Tibial artery (tissue), 4 donors: ENCODE measurements at regions not wholly inside any gene's neighbourhood (a gene's known extent, or its start where the extent isn't known, plus 50 kb on each side); places are given as distances from the start of the nearest gene placed in this dataset.

ENCODE experiments used
- DNase-seq, 2 donors: peaks; one replicate each; pipeline ENCODE4 v3.0.0-alpha.2; 2019
- H3K27ac ChIP-seq, 2 donors: fragments of 200-600 bp; sonication (generic) in 1 of 2; 1 replicate in 1 of 2; 2 replicates in 1 of 2; pipeline ENCODE4 v1.5.1; 2018 to 2019; ENCODE audit warnings: mild to moderate bottlenecking in 1 of 2
- H3K27me3 ChIP-seq, 2 donors: fragments of 200-600 bp; sonication (generic) in 1 of 2; one replicate each; pipeline versions ENCODE4 v1.5.1 to v1.6.0; 2016 to 2019
- H3K36me3 ChIP-seq, 3 donors: fragments of 200-600 bp; sonication (generic) in 2 of 3; one replicate each; pipeline ENCODE4 v1.5.1; 2016 to 2019; ENCODE audit warnings: mild to moderate bottlenecking in 2 of 3
- H3K4me1 ChIP-seq, 4 donors: fragments of 200-600 bp; sonication (generic) in 2 of 4; 1 replicate in 3 of 4; 2 replicates in 1 of 4; pipeline ENCODE4 v1.5.1; 2016 to 2019
- H3K4me3 ChIP-seq, 2 donors: fragments of 200-600 bp; sonication (generic) in 1 of 2; 1 replicate in 1 of 2; 2 replicates in 1 of 2; pipeline ENCODE4 v1.5.1; 2018 to 2019; ENCODE audit warnings: mild to moderate bottlenecking in 2 of 2
- H3K9me3 ChIP-seq, 3 donors: fragments of 200-600 bp; sonication (generic) in 1 of 3; one replicate each; pipeline ENCODE4 v1.5.1; 2016 to 2019
- CTCF ChIP-seq, 2 experiments: fragments of 200-600 bp in 1 of 2; fragments of 450-650 bp in 1 of 2; IDR thresholded peaks; one replicate each; pipeline ENCODE4 v1.5.1; 2017 to 2019; ENCODE audit warnings: antibody characterized with exemption in 2 of 2, mild to moderate bottlenecking in 1 of 2, moderate library complexity in 1 of 2
- intact Hi-C: fragments of 100-400 bp; cut with DNase I; formaldehyde crosslinking; loops from one replicate; pipeline ENCODE4 v1.15.0; 2023; ENCODE audit warnings: low total_unique reads

GRCh38 chr21:14677639-14678179, 131.6 kb upstream of the SAMSN1 start:
- Histone ChIP-seq H3K27me3 (no peaks in the 10 kb centered on the region), H3K4me3 (no peak overlapping the region), H3K4me1 (no peaks in the 10 kb centered on the region), H3K36me3 (no peaks in the 10 kb centered on the region), H3K27ac (no peak overlapping the region), H3K9me3 (no peaks in the 10 kb centered on the region)
- DNase-seq = no peak
- intact Hi-C loops = no loop called here
- TF ChIP-seq CTCF (IDR thresholded peaks at IDR 0.05) = no peak

GRCh38 chr21:14677013-14677412, 130.9 kb upstream of the SAMSN1 start:
- Histone ChIP-seq H3K4me3 (no peak overlapping the region), H3K9me3 (no peaks in the 10 kb centered on the region), H3K27me3 (no peaks in the 10 kb centered on the region), H3K4me1 (no peaks in the 10 kb centered on the region), H3K27ac (no peak overlapping the region), H3K36me3 (no peaks in the 10 kb centered on the region)
- intact Hi-C loops = no loop called here
- TF ChIP-seq CTCF (IDR thresholded peaks at IDR 0.05) = no peak
- no peak for DNase-seq

DNA sequence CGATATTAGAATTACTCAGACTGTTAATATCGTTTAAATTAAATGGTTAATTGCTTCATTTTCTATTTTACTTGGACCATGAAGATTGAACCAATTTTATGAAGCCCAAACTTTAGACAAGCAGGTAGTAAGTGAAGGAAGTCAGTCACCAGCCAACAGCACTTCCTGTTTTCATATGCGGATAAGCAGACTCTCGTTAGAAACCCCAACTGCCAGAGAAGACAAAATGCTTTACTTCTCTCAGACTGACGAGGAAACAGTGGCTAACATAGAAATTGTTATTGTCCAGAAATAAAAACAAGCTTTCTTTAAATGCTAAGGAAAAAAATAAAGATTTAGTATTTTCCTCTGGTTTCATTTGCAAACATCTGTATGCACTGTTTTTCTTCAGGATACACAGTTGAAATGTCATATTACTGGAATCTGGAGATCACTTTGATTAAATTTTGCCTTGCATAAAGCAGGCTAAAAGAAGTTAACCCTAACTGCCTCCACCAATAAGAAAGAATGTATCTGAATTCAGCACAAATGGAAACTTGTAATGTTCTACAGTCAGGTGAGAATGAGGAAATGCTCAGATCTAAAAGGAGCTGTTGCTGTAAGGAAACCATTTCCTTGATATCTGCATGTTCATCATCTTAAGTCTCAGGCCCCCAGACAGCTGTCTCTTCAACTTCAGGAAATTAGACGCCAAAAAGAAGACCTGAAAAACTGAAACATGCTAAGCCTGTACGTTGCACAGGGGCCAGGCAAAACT, 129.8 kb upstream of the SAMSN1 start:
- Histone ChIP-seq H3K36me3 (no peaks in the 10 kb centered on the region), H3K4me3 (no peak overlapping the region), H3K27ac (no peak overlapping the region), H3K27me3 (no peaks in the 10 kb centered on the region), H3K9me3 (no peaks in the 10 kb centered on the region), H3K4me1 (no peaks in the 10 kb centered on the region)
- TF ChIP-seq CTCF (IDR thresholded peaks at IDR 0.05) = no peak
- intact Hi-C loops = no loop called here
- no peak for DNase-seq

DNA sequence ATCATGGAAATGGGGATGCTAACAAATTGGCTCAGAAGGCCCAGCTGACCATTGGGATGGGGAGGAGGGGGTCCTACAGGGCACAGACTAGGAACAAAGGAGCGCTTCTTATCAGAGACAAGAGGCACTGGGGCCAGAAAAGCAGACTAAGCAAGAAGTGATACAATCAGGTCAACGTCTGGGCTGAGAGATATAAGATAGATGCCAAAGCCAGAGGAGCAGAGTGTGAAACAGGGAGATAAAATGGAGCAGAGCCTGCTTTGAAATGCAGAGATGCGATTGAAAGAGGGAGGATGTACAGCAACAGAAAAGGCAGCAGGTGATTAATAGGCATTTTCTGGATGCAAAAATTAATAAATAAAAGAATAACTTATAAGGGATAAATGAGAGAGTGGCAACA, 127.5 kb upstream of the SAMSN1 start:
- Histone ChIP-seq H3K36me3 (no peaks in the 10 kb centered on the region), H3K4me1 (no peaks in the 10 kb centered on the region), H3K4me3 (no peak overlapping the region), H3K27ac (no peak overlapping the region), H3K27me3 (no peaks in the 10 kb centered on the region), H3K9me3 (no peaks in the 10 kb centered on the region)
- intact Hi-C loops = no loop called here
- DNase-seq = no peak
- no peak for TF ChIP-seq CTCF (IDR thresholded peaks at IDR 0.05)

DNA sequence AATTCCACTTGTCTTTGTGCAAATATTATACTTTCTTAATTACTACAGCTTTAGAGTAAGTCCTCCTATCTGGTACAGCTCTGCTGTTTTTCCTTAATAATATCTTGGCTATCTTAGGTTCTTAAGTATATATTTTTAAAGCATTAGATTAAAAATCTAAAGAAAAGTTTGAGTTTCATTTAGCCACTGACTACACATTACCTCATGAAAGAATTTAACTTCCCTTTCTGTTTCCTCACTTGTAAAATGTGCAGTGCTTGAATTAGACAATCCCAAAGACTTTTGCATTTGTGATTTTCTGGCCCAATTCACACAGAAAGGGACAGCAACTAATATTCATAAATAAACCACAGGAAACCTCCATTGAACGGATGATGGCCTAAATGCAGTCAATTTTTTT, 126.4 kb upstream of the SAMSN1 start:
- no peak for DNase-seq
- TF ChIP-seq CTCF (IDR thresholded peaks at IDR 0.05) = no peak
- no peaks in the 10 kb centered on the region for H3K27me3 ChIP-seq
- H3K9me3 ChIP-seq = no peaks in the 10 kb centered on the region
- no peaks in the 10 kb centered on the region for H3K4me1 ChIP-seq
- intact Hi-C loops = no loop called here
- no peaks in the 10 kb centered on the region for H3K36me3 ChIP-seq
- no peak overlapping the region for H3K4me3 ChIP-seq
- no peak overlapping the region for H3K27ac ChIP-seq
